K562 (cell line): ENCODE measurements at regions not wholly inside any gene's neighbourhood (a gene's known extent, or its start where the extent isn't known, plus 50 kb on each side); places are given as distances from the start of the nearest gene placed in this dataset.
A peak's percentile ranks its signal among the peaks of the same experiment; 100 is the strongest.

Experiments used
- ATAC-seq: fragments of 200-7000 bp; cut with Tn5 transposase; 3 replicates; pipeline ENCODE4 v1.9.1; 2020; ENCODE audit warnings: moderate library complexity
- BruUV-seq: library from RNA; stranded (reverse); fragments of 400-500 nt; replicated peaks from 2 replicates; lab custom pipeline; 2021; lab: Mats Ljungman, UMichigan
- CTCF ChIA-PET: fragments of 300-600 bp; formaldehyde crosslinking; extraction: SDS; loops from one replicate; lab custom pipeline; 2021; ENCODE audit warnings: low intra/inter-chr PET ratio; lab: Yijun Ruan, JAX
- POLR2A ChIA-PET: fragments of 300-600, 350-650 bp; sonication (Branson Sonifier 250); formaldehyde crosslinking; extraction: SDS; loops from one replicate; lab custom pipeline; 2021; ENCODE audit warnings: antibody characterized with exemption, inconsistent platforms; lab: Yijun Ruan, JAX
- DNase-seq, 4 experiments: peaks; one replicate each; pipeline versions ENCODE4 v3.0.0 to v3.0.0-alpha.2; 2011 to 2018; ENCODE audit warnings: low spot score in 3 of 4, mixed read lengths in 3 of 4; ENCODE audit errors: extremely low read depth in 1 of 4
- FAIRE-seq: peaks from 2 replicates; lab custom pipeline; 2011; peaks lifted over from hg19 to GRCh38; lab: Jason Lieb, UNC
- H2AFZ ChIP-seq: 2 replicates; pipeline ENCODE4 v1.6.0; 2011; ENCODE audit warnings: low read depth, low read length, control low read depth, inconsistent platforms
- H3K27ac ChIP-seq: fragments of 200-600 bp; 3 replicates; pipeline ENCODE4 v1.8.0; 2011; ENCODE audit warnings: low read depth, mild to moderate bottlenecking, control low read depth, inconsistent platforms, low read length, moderate library complexity, mixed read lengths; ENCODE audit errors: extremely low read depth
- H3K27me3 ChIP-seq, 2 experiments: fragments of 300-600 bp in 1 of 2; 2 replicates in 1 of 2; 3 replicates in 1 of 2; pipeline versions ENCODE4 v1.6.0 to v1.8.0; 2011; ENCODE audit warnings: inconsistent platforms in 2 of 2, low read length in 2 of 2, mild to moderate bottlenecking in 1 of 2, mixed read lengths in 1 of 2, moderate library complexity in 1 of 2; ENCODE audit not compliant: control insufficient read depth in 2 of 2, insufficient read depth in 2 of 2
- H3K36me3 ChIP-seq: fragments of 300-600 bp; 3 replicates; pipeline ENCODE4 v1.8.0; 2011; ENCODE audit warnings: mild to moderate bottlenecking, low read length, inconsistent platforms; ENCODE audit not compliant: control insufficient read depth, insufficient read depth
- H3K4me1 ChIP-seq, 2 experiments: fragments of 200-600 bp in 1 of 2; replicated peaks in 1 of 2; 2 replicates in 1 of 2; 3 replicates in 1 of 2; pipeline versions ENCODE4 v1.5.1 to v1.8.0; 2011; ENCODE audit warnings: inconsistent platforms in 2 of 2, low read length in 2 of 2, mild to moderate bottlenecking in 1 of 2, mixed read lengths in 1 of 2, moderate library complexity in 1 of 2; ENCODE audit not compliant: control insufficient read depth in 2 of 2, insufficient read depth in 2 of 2
- H3K4me2 ChIP-seq: 2 replicates; pipeline ENCODE4 v1.6.1; 2011; ENCODE audit warnings: low read length, control low read depth, inconsistent platforms, mixed read lengths; ENCODE audit not compliant: insufficient read depth
- H3K4me3 ChIP-seq: fragments of 200-600 bp; sonication (generic), shearing (Covaris generic); 2 replicates; pipeline ENCODE4 v1.5.1; 2016; ENCODE audit warnings: control low read depth, inconsistent platforms
- H3K79me2 ChIP-seq: fragments of 200-600 bp; 3 replicates; pipeline ENCODE4 v1.8.0; 2011; ENCODE audit warnings: low read length, inconsistent platforms; ENCODE audit not compliant: control insufficient read depth, insufficient read depth
- H3K9ac ChIP-seq, 2 experiments: 2 replicates each; pipeline versions ENCODE4 v1.6.0 to v1.6.1; 2011; ENCODE audit warnings: low read depth in 2 of 2, low read length in 2 of 2, control low read depth in 1 of 2, inconsistent platforms in 1 of 2, mild to moderate bottlenecking in 1 of 2, mixed read lengths in 1 of 2; ENCODE audit not compliant: insufficient read depth in 1 of 2
- H3K9me1 ChIP-seq: one replicate; pipeline ENCODE4 v1.6.0; 2011; ENCODE audit warnings: inconsistent platforms, mild to moderate bottlenecking, low read length, moderate library complexity; ENCODE audit not compliant: control insufficient read depth, insufficient read depth
- H3K9me3 ChIP-seq: replicated peaks from 2 replicates; pipeline ENCODE4 v1.5.1; 2011; ENCODE audit warnings: low read depth, low read length, inconsistent platforms; ENCODE audit not compliant: control insufficient read depth, insufficient read depth
- H4K20me1 ChIP-seq: replicated peaks from 2 replicates; pipeline ENCODE4 v1.6.1; 2011; ENCODE audit warnings: low read length, inconsistent platforms, mixed read lengths; ENCODE audit not compliant: control insufficient read depth, insufficient read depth
- HDAC2 ChIP-seq: fragments of 450-650 bp; IDR thresholded peaks from 2 replicates; pipeline ENCODE4 v1.6.1; 2016; ENCODE audit warnings: mild to moderate bottlenecking
- ILF3 ChIP-seq: fragments of 450-650 bp; IDR thresholded peaks from 2 replicates; pipeline ENCODE4 v1.6.1; 2018; ENCODE audit warnings: antibody characterized with exemption, mild to moderate bottlenecking, moderate library complexity, borderline replicate concordance
- NEUROD1 ChIP-seq: fragments of 150-350 bp; IDR thresholded peaks from 2 replicates; pipeline ENCODE4 v1.6.1; 2014; ENCODE audit warnings: borderline replicate concordance, low read length, low read depth; ENCODE audit not compliant: partially characterized antibody
- ZNF551 ChIP-seq: fragments of 250-450 bp; sonication (Bioruptor Pico); IDR thresholded peaks from 2 replicates; pipeline ENCODE4 v1.5.0; 2021; ENCODE audit warnings: mild to moderate bottlenecking, moderate library complexity
- WGBS: fragments of 100-300 bp; shearing (Covaris generic); methylation state at CpG from one replicate; pipeline ENCODE4 v1.1.6; 2016; ENCODE audit warnings: low coverage, mixed read lengths; ENCODE audit not compliant: insufficient coverage; ENCODE audit errors: missing lambda C conversion rate; 5-methylcytosine and 5-hydroxymethylcytosine counted together
- in situ Hi-C: fragments of 300-500 bp; cut with MboI; formaldehyde crosslinking; loops from 4 replicates; pipeline ENCODE4 v1.15.0; 2018; ENCODE audit warnings: inconsistent platforms, mixed read lengths
- intact Hi-C: fragments of 100-400 bp; cut with micrococcal nuclease; formaldehyde crosslinking; loops from 2 replicates; pipeline ENCODE4 v1.14.2; 2022
- TF ChIP-seq, protein P1 (sequence below): fragments of 200-800 bp; sonication (Bioruptor generic); IDR thresholded peaks from 2 replicates; pipeline ENCODE4 v1.6.1; 2016; ENCODE audit warnings: missing genetic modification characterization, missing compliant biosample characterization
- TF ChIP-seq, protein P2 (sequence below): fragments of 450-650 bp; IDR thresholded peaks from 2 replicates; pipeline ENCODE4 v1.6.1; 2016; ENCODE audit warnings: mild to moderate bottlenecking, moderate library complexity

DNA sequence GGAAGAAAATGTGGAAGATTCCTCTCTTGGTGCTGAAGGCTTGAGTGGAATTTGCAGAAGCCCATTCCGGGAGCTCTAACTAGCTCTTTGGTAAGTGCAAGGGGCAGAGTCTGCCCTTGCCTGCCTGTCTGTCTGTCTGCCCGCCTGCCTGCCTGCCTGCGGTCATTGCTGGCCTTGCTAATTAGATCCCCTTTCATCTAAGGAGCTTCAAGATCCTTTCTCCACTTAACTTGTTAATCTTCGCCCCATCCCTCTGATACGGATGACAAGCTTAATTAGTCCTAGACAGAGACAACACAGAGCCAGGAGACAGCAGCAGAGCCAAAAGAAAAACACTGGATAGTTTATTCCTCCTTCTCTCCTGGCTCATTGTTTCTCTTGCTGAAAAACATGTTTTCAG, 80.2 kb upstream of the GADD45A start:
- intact Hi-C loops: no loop called here
- peaks cover 5 to 6% of the 10 kb centered on the region in 2 experiments; a peak in 3 of 5 replicates for H3K4me1 ChIP-seq
- H3K27me3 ChIP-seq: no peaks in the 10 kb centered on the region
- no peaks in the 10 kb centered on the region for H3K9me3 ChIP-seq
- no peaks in the 10 kb centered on the region for H3K36me3 ChIP-seq
- DNase-seq (no peak), ATAC-seq (0 out of 3 replicates have a peak, but pooled peaks have one; percentile 16), FAIRE-seq (peak; percentile 40)
- CTCF ChIA-PET: no interaction called here
- no peak overlapping the region for H3K4me2 ChIP-seq
- H3K4me3 ChIP-seq: no peak overlapping the region
- no TSS peak for BruUV-seq
- H3K79me2 ChIP-seq: no peaks in the 10 kb centered on the region
- no peak overlapping the region for H3K9ac ChIP-seq
- in situ Hi-C loops: no loop called here
- no peaks in the 10 kb centered on the region for H3K9me1 ChIP-seq
- no peak overlapping the region for H3K27ac ChIP-seq
- H4K20me1 ChIP-seq: no peaks in the 10 kb centered on the region
- POLR2A ChIA-PET: interaction anchor here (1.0 to 2.1 kb wide), 2 partner anchors 13 to 24 kb away, joined by 4 to 5 read pairs; no protein-coding TSS in a partner anchor
- 0 out of 2 replicates have a peak overlapping the region, but pooled peaks have one; percentile 23 for H2AFZ ChIP-seq
- 19% methylated on average over 5 of the region's 5 CpGs for WGBS
- TF ChIP-seq, protein P1, sequence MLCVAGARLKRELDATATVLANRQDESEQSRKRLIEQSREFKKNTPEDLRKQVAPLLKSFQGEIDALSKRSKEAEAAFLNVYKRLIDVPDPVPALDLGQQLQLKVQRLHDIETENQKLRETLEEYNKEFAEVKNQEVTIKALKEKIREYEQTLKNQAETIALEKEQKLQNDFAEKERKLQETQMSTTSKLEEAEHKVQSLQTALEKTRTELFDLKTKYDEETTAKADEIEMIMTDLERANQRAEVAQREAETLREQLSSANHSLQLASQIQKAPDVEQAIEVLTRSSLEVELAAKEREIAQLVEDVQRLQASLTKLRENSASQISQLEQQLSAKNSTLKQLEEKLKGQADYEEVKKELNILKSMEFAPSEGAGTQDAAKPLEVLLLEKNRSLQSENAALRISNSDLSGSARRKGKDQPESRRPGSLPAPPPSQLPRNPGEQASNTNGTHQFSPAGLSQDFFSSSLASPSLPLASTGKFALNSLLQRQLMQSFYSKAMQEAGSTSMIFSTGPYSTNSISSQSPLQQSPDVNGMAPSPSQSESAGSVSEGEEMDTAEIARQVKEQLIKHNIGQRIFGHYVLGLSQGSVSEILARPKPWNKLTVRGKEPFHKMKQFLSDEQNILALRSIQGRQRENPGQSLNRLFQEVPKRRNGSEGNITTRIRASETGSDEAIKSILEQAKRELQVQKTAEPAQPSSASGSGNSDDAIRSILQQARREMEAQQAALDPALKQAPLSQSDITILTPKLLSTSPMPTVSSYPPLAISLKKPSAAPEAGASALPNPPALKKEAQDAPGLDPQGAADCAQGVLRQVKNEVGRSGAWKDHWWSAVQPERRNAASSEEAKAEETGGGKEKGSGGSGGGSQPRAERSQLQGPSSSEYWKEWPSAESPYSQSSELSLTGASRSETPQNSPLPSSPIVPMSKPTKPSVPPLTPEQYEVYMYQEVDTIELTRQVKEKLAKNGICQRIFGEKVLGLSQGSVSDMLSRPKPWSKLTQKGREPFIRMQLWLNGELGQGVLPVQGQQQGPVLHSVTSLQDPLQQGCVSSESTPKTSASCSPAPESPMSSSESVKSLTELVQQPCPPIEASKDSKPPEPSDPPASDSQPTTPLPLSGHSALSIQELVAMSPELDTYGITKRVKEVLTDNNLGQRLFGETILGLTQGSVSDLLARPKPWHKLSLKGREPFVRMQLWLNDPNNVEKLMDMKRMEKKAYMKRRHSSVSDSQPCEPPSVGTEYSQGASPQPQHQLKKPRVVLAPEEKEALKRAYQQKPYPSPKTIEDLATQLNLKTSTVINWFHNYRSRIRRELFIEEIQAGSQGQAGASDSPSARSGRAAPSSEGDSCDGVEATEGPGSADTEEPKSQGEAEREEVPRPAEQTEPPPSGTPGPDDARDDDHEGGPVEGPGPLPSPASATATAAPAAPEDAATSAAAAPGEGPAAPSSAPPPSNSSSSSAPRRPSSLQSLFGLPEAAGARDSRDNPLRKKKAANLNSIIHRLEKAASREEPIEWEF (CRISPR knock-in tag): no peak
- TF ChIP-seq ILF3: no peak
- TF ChIP-seq, protein P2, sequence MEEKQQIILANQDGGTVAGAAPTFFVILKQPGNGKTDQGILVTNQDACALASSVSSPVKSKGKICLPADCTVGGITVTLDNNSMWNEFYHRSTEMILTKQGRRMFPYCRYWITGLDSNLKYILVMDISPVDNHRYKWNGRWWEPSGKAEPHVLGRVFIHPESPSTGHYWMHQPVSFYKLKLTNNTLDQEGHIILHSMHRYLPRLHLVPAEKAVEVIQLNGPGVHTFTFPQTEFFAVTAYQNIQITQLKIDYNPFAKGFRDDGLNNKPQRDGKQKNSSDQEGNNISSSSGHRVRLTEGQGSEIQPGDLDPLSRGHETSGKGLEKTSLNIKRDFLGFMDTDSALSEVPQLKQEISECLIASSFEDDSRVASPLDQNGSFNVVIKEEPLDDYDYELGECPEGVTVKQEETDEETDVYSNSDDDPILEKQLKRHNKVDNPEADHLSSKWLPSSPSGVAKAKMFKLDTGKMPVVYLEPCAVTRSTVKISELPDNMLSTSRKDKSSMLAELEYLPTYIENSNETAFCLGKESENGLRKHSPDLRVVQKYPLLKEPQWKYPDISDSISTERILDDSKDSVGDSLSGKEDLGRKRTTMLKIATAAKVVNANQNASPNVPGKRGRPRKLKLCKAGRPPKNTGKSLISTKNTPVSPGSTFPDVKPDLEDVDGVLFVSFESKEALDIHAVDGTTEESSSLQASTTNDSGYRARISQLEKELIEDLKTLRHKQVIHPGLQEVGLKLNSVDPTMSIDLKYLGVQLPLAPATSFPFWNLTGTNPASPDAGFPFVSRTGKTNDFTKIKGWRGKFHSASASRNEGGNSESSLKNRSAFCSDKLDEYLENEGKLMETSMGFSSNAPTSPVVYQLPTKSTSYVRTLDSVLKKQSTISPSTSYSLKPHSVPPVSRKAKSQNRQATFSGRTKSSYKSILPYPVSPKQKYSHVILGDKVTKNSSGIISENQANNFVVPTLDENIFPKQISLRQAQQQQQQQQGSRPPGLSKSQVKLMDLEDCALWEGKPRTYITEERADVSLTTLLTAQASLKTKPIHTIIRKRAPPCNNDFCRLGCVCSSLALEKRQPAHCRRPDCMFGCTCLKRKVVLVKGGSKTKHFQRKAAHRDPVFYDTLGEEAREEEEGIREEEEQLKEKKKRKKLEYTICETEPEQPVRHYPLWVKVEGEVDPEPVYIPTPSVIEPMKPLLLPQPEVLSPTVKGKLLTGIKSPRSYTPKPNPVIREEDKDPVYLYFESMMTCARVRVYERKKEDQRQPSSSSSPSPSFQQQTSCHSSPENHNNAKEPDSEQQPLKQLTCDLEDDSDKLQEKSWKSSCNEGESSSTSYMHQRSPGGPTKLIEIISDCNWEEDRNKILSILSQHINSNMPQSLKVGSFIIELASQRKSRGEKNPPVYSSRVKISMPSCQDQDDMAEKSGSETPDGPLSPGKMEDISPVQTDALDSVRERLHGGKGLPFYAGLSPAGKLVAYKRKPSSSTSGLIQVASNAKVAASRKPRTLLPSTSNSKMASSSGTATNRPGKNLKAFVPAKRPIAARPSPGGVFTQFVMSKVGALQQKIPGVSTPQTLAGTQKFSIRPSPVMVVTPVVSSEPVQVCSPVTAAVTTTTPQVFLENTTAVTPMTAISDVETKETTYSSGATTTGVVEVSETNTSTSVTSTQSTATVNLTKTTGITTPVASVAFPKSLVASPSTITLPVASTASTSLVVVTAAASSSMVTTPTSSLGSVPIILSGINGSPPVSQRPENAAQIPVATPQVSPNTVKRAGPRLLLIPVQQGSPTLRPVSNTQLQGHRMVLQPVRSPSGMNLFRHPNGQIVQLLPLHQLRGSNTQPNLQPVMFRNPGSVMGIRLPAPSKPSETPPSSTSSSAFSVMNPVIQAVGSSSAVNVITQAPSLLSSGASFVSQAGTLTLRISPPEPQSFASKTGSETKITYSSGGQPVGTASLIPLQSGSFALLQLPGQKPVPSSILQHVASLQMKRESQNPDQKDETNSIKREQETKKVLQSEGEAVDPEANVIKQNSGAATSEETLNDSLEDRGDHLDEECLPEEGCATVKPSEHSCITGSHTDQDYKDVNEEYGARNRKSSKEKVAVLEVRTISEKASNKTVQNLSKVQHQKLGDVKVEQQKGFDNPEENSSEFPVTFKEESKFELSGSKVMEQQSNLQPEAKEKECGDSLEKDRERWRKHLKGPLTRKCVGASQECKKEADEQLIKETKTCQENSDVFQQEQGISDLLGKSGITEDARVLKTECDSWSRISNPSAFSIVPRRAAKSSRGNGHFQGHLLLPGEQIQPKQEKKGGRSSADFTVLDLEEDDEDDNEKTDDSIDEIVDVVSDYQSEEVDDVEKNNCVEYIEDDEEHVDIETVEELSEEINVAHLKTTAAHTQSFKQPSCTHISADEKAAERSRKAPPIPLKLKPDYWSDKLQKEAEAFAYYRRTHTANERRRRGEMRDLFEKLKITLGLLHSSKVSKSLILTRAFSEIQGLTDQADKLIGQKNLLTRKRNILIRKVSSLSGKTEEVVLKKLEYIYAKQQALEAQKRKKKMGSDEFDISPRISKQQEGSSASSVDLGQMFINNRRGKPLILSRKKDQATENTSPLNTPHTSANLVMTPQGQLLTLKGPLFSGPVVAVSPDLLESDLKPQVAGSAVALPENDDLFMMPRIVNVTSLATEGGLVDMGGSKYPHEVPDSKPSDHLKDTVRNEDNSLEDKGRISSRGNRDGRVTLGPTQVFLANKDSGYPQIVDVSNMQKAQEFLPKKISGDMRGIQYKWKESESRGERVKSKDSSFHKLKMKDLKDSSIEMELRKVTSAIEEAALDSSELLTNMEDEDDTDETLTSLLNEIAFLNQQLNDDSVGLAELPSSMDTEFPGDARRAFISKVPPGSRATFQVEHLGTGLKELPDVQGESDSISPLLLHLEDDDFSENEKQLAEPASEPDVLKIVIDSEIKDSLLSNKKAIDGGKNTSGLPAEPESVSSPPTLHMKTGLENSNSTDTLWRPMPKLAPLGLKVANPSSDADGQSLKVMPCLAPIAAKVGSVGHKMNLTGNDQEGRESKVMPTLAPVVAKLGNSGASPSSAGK: no peak
- no peak for TF ChIP-seq HDAC2
- TF ChIP-seq NEUROD1: no peak
- TF ChIP-seq ZNF551 (CRISPR knock-in tag): no peak
